SU-DHL-6 (cell line): ENCODE measurements at regions not wholly inside any gene's neighbourhood (a gene's known extent, or its start where the extent isn't known, plus 50 kb on each side); places are given as distances from the start of the nearest gene placed in this dataset.

Experiments used
- H2AFZ ChIP-seq: fragments of 200-600 bp; sonication (generic); 2 replicates; pipeline ENCODE4 v1.6.1; 2014; ENCODE audit warnings: low read depth, mild to moderate bottlenecking, moderate library complexity, mixed read lengths, antibody characterized with exemption, low read length; ENCODE audit not compliant: severe bottlenecking
- H3F3A ChIP-seq: fragments of 200-600 bp; shearing (Covaris generic); 2 replicates; pipeline ENCODE4 v1.6.0; 2016; ENCODE audit warnings: antibody characterized with exemption, mild to moderate bottlenecking; ENCODE audit not compliant: insufficient read depth
- H3K27ac ChIP-seq: fragments of 200-600 bp; sonication (generic); 2 replicates; pipeline ENCODE4 v1.5.1; 2016; ENCODE audit warnings: low read depth, mild to moderate bottlenecking, low read length, moderate library complexity, mixed read lengths
- H3K27me3 ChIP-seq: fragments of 200-600 bp; sonication (generic), shearing (Covaris generic); 2 replicates; pipeline ENCODE4 v1.6.0; 2014; ENCODE audit warnings: mild to moderate bottlenecking, low read length
- H3K36me3 ChIP-seq: fragments of 200-600 bp; sonication (generic); 2 replicates; pipeline ENCODE4 v1.6.1; 2014; ENCODE audit warnings: mild to moderate bottlenecking, low read length, mixed read lengths
- H3K4me2 ChIP-seq: fragments of 300-600, 200-600 bp; shearing (Covaris generic), sonication (generic); 2 replicates; pipeline ENCODE4 v1.6.0; 2014; ENCODE audit warnings: low read length, low read depth, mild to moderate bottlenecking; ENCODE audit not compliant: poor library complexity, severe bottlenecking
- H3K4me3 ChIP-seq: fragments of 200-600 bp; sonication (generic); 2 replicates; pipeline ENCODE4 v1.5.1; 2014; ENCODE audit warnings: antibody characterized with exemption, low read length, mild to moderate bottlenecking, mixed read lengths; ENCODE audit not compliant: insufficient read depth, poor library complexity, severe bottlenecking
- H3K79me2 ChIP-seq: fragments of 200-600 bp; sonication (generic); 2 replicates; pipeline ENCODE4 v1.6.1; 2014; ENCODE audit warnings: mild to moderate bottlenecking, low read length, moderate library complexity; ENCODE audit not compliant: insufficient read depth
- H3K9ac ChIP-seq: fragments of 200-600 bp; sonication (generic); 2 replicates; pipeline ENCODE4 v1.7.0; 2014; ENCODE audit warnings: mild to moderate bottlenecking, low read length
- H3K9me2 ChIP-seq: fragments of 200-600 bp; sonication (generic); replicated peaks from 2 replicates; pipeline ENCODE4 v1.6.1; 2014; ENCODE audit warnings: low read length; ENCODE audit not compliant: insufficient read depth
- H3K9me3 ChIP-seq: fragments of 200-600 bp; sonication (generic); 2 replicates; pipeline ENCODE4 v1.6.1; 2014; ENCODE audit warnings: low read length, mixed read lengths; ENCODE audit not compliant: insufficient read depth
- H4K20me1 ChIP-seq: fragments of 200-600 bp; sonication (generic); 2 replicates; pipeline ENCODE4 v1.6.1; 2014; ENCODE audit warnings: low read depth, mild to moderate bottlenecking, antibody characterized with exemption, low read length, moderate library complexity, mixed read lengths
- EZH2phosphoT487 ChIP-seq: fragments of 200-600 bp; sonication (generic), shearing (Covaris generic); conservative IDR thresholded peaks from 2 replicates; pipeline ENCODE4 v1.6.1; 2018; ENCODE audit warnings: mild to moderate bottlenecking, antibody characterized with exemption, low read length, moderate library complexity, mixed read lengths
- TF ChIP-seq, protein P1 (sequence below): fragments of 200-600 bp; sonication (generic); IDR thresholded peaks from one replicate; pipeline ENCODE4 v1.5.1; 2017; ENCODE audit warnings: antibody characterized with exemption, mild to moderate bottlenecking, low read length, moderate library complexity; ENCODE audit not compliant: insufficient read depth, poor library complexity, severe bottlenecking

DNA sequence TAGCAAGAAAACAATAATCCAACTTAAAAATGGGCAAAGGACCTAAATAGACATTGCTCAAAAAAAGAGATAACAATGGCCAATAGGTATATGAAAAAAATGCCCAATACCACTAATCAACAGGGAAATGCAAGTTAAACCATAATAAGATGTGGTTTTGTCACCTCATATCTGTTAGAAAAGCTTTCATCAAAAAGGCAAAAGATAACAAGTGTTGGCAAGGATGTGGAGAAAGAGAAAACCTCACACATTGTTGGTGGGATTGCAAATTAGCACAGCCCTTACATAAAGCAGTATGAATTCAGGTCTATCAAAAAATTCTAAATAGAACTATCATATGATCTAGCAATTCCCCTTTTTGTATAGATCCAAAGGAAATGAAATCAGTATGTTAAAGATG, 387.2 kb upstream of the DUSP10 start:
- H3K27ac ChIP-seq = no peak overlapping the region
- H3K36me3 ChIP-seq = no peaks in the 10 kb centered on the region
- H3K27me3 ChIP-seq = peaks cover 3% of the 10 kb centered on the region; the same call in 1 of the 2 replicates
- no peaks in the 10 kb centered on the region for H3F3A ChIP-seq
- H3K4me3 ChIP-seq = no peak overlapping the region
- no peak for TF ChIP-seq EZH2phosphoT487
- TF ChIP-seq, protein P1, sequence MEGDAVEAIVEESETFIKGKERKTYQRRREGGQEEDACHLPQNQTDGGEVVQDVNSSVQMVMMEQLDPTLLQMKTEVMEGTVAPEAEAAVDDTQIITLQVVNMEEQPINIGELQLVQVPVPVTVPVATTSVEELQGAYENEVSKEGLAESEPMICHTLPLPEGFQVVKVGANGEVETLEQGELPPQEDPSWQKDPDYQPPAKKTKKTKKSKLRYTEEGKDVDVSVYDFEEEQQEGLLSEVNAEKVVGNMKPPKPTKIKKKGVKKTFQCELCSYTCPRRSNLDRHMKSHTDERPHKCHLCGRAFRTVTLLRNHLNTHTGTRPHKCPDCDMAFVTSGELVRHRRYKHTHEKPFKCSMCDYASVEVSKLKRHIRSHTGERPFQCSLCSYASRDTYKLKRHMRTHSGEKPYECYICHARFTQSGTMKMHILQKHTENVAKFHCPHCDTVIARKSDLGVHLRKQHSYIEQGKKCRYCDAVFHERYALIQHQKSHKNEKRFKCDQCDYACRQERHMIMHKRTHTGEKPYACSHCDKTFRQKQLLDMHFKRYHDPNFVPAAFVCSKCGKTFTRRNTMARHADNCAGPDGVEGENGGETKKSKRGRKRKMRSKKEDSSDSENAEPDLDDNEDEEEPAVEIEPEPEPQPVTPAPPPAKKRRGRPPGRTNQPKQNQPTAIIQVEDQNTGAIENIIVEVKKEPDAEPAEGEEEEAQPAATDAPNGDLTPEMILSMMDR = no peak
- no peak overlapping the region for H2AFZ ChIP-seq
- H3K4me2 ChIP-seq = no peak overlapping the region
- no peaks in the 10 kb centered on the region for H4K20me1 ChIP-seq
- H3K9ac ChIP-seq = no peak overlapping the region
- H3K9me3 ChIP-seq = no peaks in the 10 kb centered on the region
- H3K9me2 ChIP-seq = no peaks in the 10 kb centered on the region
- no peaks in the 10 kb centered on the region for H3K79me2 ChIP-seq

DNA sequence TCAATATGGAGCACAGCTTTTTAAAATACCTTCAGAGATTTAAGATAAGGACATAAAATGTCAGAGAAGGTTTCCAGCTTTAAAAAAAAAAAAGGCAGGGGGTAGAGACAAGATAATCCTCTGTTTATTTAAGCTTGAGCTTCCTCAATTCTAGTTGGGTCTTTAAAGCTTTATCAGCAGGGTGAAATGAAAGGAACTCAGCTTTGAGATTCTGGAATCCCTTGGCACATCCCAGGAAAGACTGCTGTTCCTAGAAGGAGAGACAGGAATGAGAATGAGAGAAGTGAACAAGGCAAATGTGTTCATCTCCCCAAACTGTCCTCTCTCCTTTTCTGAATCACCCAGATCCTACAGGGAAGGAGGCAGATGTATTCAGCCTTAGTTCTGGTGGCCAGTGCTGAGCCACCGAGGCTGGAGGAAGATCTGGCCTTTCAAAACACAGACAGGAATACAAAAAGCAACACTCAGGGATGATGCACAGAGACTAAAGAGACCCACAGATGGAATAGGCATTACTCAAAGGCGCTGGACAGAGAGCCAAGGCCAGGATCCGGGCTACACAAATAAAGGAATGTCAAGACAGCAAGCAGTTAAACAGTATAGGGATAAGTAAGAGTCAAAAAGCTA, 385.8 kb upstream of the DUSP10 start:
- H4K20me1 ChIP-seq = no peaks in the 10 kb centered on the region
- H3K9ac ChIP-seq = no peak overlapping the region
- H2AFZ ChIP-seq = no peak overlapping the region
- no peaks in the 10 kb centered on the region for H3K36me3 ChIP-seq
- no peak overlapping the region for H3K4me3 ChIP-seq
- TF ChIP-seq, protein P1 = no peak
- no peak for TF ChIP-seq EZH2phosphoT487
- H3K4me2 ChIP-seq = no peak overlapping the region
- no peaks in the 10 kb centered on the region for H3K9me2 ChIP-seq
- H3K27ac ChIP-seq = no peak overlapping the region
- H3K9me3 ChIP-seq = no peaks in the 10 kb centered on the region
- H3K27me3 ChIP-seq = peaks cover 3% of the 10 kb centered on the region; the same call in 1 of the 2 replicates
- no peaks in the 10 kb centered on the region for H3K79me2 ChIP-seq
- no peaks in the 10 kb centered on the region for H3F3A ChIP-seq

DNA sequence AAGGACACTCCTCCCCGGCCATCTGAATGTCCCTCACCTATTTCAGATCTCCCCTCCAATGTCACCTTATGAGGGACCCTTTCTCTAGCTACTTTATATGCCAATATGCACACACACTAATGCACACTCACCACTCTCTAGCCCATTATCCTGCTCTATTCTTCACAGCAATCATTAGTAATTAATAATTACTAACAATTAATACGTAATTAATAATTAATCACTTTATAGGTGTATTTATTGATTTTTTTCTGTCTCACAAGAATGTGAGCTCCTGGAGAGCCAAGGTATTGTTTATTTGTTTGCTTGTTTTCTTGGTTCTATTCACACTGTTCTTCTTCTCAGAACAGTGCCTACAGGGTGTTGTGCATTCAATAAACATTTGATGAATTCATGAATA, 385.2 kb upstream of the DUSP10 start:
- H3K36me3 ChIP-seq = no peaks in the 10 kb centered on the region
- no peak overlapping the region for H3K27ac ChIP-seq
- no peak overlapping the region for H3K4me3 ChIP-seq
- H4K20me1 ChIP-seq = no peaks in the 10 kb centered on the region
- H3K79me2 ChIP-seq = no peaks in the 10 kb centered on the region
- H3K9me3 ChIP-seq = no peaks in the 10 kb centered on the region
- no peak overlapping the region for H3K9ac ChIP-seq
- no peaks in the 10 kb centered on the region for H3F3A ChIP-seq
- H3K9me2 ChIP-seq = no peaks in the 10 kb centered on the region
- no peak overlapping the region for H3K4me2 ChIP-seq
- no peak overlapping the region for H2AFZ ChIP-seq
- peaks cover 3% of the 10 kb centered on the region; the same call in 1 of the 2 replicates for H3K27me3 ChIP-seq
- no peak for TF ChIP-seq EZH2phosphoT487
- TF ChIP-seq, protein P1 = no peak
